MM.1S (cell line): ENCODE measurements at regions not wholly inside any gene's neighbourhood (a gene's known extent, or its start where the extent isn't known, plus 50 kb on each side); places are given as distances from the start of the nearest gene placed in this dataset.

ENCODE experiments used
- CTCF ChIP-seq: fragments of 300-600 bp; sonication (generic); IDR thresholded peaks from 2 replicates; pipeline ENCODE4 v1.5.1; 2016; ENCODE audit warnings: antibody characterized with exemption, low read length, mixed read lengths
- EZH2 ChIP-seq: fragments of 300-600 bp; sonication (generic); optimal IDR thresholded peaks from 2 replicates; pipeline ENCODE3; 2017; ENCODE audit warnings: low read depth, mild to moderate bottlenecking, antibody characterized with exemption, low read length, mixed read lengths

DNA sequence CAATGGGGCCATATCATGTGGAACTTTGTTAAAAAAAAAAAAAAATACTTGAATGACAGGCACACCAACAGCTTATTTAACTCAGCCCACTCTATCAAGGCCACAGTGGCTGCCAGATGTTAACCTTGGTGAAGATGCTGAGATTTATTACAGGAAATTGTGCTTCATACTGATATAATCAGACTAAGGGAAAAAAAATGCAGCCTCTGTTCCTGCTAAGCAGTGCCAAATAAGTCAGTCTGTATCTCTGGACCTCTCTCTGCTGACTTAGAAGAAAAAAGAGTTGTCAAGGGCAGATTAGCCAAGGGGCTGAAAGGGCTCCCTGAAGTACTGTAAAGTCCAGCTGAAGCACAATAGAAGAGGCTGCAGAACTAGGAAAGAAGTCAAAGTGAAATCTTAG is 677.7 kb upstream of the HTR2C start:
- TF ChIP-seq CTCF (no peak), EZH2 (no peak)
